Activated CD8-positive, alpha-beta memory T cell treated with anti-CD3 and anti-CD28 coated beads, Interleukin-2, amount 50 U/mL, for 24 hours (primary cell): ENCODE measurements at regions not wholly inside any gene's neighbourhood (a gene's known extent, or its start where the extent isn't known, plus 50 kb on each side); places are given as distances from the start of the nearest gene placed in this dataset.
"Not testable (repeated sequence)": the region's sequence is repeated elsewhere in the genome, so short reads cannot be mapped to it uniquely, and the experiment has no call there.

ENCODE experiments used
- DNase-seq: peaks from one replicate; pipeline ENCODE4 v3.0.0-alpha.2; 2020; ENCODE audit errors: extremely low read depth

GRCh38 chrX:45986971-45987370 is 558.2 kb downstream of the ZNF674 start:
- DNase-seq, result no peak

- no peak for DNase-seq
Measured at GRCh38 chrX:45986081-45986480, 559.1 kb downstream of the ZNF674 start.

GRCh38 chrX:45982958-45983727 is 562.1 kb downstream of the ZNF674 start:
- DNase-seq, result not testable (repeated sequence)

- DNase-seq, result no peak
Measured at GRCh38 chrX:45980726-45981125, 564.5 kb downstream of the ZNF674 start.

GRCh38 chrX:45975633-45976032 is 569.6 kb downstream of the ZNF674 start:
- DNase-seq, result no peak

GRCh38 chrX:45972636-45973035 is 572.6 kb downstream of the ZNF674 start:
- no peak for DNase-seq

- no peak for DNase-seq
Measured at GRCh38 chrX:45959567-45959966, 585.7 kb downstream of the ZNF674 start.

- DNase-seq, result no peak
Measured at GRCh38 chrX:45956191-45956870, 588.9 kb downstream of the ZNF674 start.

GRCh38 chrX:45955661-45956060 is 589.6 kb downstream of the ZNF674 start:
- DNase-seq, result no peak

GRCh38 chrX:45954026-45954425 is 591.2 kb downstream of the ZNF674 start:
- no peak for DNase-seq

GRCh38 chrX:45952030-45952429 is 593.2 kb downstream of the ZNF674 start:
- no peak for DNase-seq

- no peak for DNase-seq
Measured at GRCh38 chrX:45935408-45935807, 609.8 kb downstream of the ZNF674 start.

GRCh38 chrX:45912316-45912715 is 632.9 kb downstream of the ZNF674 start:
- DNase-seq, result no peak

- no peak for DNase-seq
Measured at GRCh38 chrX:45907786-45908185, 637.4 kb downstream of the ZNF674 start.

- no peak for DNase-seq
Measured at GRCh38 chrX:45903781-45904201, 641.4 kb downstream of the ZNF674 start.

- DNase-seq, result no peak
Measured at GRCh38 chrX:45900766-45901615, 644.2 kb downstream of the ZNF674 start.

GRCh38 chrX:45894864-45895645 is 650.2 kb downstream of the ZNF674 start:
- DNase-seq, result no peak

- no peak for DNase-seq
Measured at GRCh38 chrX:45889471-45889870, 655.8 kb downstream of the ZNF674 start.

- no peak for DNase-seq
Measured at GRCh38 chrX:45888518-45888917, 656.7 kb downstream of the ZNF674 start.

GRCh38 chrX:45885931-45886330 is 659.3 kb downstream of the ZNF674 start:
- DNase-seq, result no peak

- DNase-seq, result no peak
Measured at GRCh38 chrX:45879512-45879911, 665.7 kb downstream of the ZNF674 start.

GRCh38 chrX:45876206-45876605 is 669.0 kb downstream of the ZNF674 start:
- DNase-seq, result no peak
